Fibroblast of lung (primary cell): ENCODE measurements at regions not wholly inside any gene's neighbourhood (a gene's known extent, or its start where the extent isn't known, plus 50 kb on each side); places are given as distances from the start of the nearest gene placed in this dataset.

ENCODE experiments used
- EZH2 ChIP-seq: IDR thresholded peaks from 2 replicates; pipeline ENCODE4 v1.5.1; 2012; ENCODE audit warnings: low read length, control low read depth, mild to moderate bottlenecking; ENCODE audit errors: missing control alignments
- TF ChIP-seq, protein P1 (sequence below), 2 donors: IDR thresholded peaks in 1 of 2; conservative IDR thresholded peaks in 1 of 2; 1 replicate in 1 of 2; 2 replicates in 1 of 2; pipeline ENCODE4 v1.5.1; 2011 to 2012; ENCODE audit warnings: low read length in 2 of 2, control low read depth in 1 of 2, inconsistent platforms in 1 of 2, low read depth in 1 of 2, mild to moderate bottlenecking in 1 of 2

DNA sequence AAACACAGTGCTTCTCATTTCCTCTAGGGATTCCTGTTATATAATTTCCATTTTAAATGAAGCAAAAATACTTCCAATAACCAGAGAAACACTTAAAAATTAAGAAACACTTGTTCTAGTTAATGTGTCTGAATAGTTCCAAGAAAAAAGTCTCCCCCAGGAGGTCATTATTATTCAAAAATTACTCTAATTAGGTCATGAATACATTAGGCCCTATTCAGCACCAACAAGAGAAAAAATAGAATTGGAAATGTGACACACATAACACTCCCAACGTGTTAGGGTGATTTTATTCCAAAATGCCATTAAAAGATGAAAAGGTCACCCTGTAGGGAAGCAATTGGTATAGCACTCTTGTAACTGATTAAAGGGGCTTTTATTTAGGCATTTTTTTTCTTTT is 382.1 kb downstream of the TUSC7 start:
- TF ChIP-seq, protein P1, sequence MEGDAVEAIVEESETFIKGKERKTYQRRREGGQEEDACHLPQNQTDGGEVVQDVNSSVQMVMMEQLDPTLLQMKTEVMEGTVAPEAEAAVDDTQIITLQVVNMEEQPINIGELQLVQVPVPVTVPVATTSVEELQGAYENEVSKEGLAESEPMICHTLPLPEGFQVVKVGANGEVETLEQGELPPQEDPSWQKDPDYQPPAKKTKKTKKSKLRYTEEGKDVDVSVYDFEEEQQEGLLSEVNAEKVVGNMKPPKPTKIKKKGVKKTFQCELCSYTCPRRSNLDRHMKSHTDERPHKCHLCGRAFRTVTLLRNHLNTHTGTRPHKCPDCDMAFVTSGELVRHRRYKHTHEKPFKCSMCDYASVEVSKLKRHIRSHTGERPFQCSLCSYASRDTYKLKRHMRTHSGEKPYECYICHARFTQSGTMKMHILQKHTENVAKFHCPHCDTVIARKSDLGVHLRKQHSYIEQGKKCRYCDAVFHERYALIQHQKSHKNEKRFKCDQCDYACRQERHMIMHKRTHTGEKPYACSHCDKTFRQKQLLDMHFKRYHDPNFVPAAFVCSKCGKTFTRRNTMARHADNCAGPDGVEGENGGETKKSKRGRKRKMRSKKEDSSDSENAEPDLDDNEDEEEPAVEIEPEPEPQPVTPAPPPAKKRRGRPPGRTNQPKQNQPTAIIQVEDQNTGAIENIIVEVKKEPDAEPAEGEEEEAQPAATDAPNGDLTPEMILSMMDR (conservative IDR thresholded peaks at IDR 0.05 in 1 of 2, IDR thresholded peaks at IDR 0.05 in 1 of 2; ENCODE audit: low read depth in 1 of 2, low read length in 2 of 2), result no peak
- no peak for TF ChIP-seq EZH2
